Heart left ventricle (tissue), 16 donors: ENCODE measurements at regions not wholly inside any gene's neighbourhood (a gene's known extent, or its start where the extent isn't known, plus 50 kb on each side); places are given as distances from the start of the nearest gene placed in this dataset.

ENCODE experiments used
- ATAC-seq, 4 donors: fragments of 200-7000 bp; cut with Tn5 transposase; one replicate each; pipeline ENCODE4 v1.9.1; 2020 to 2022; ENCODE audit warnings: moderate library complexity in 4 of 4, mild to moderate bottlenecking in 3 of 4, moderate number of reproducible peaks in 1 of 4
- DNase-seq, 5 donors: peaks; one replicate each; pipeline ENCODE4 v3.0.0-alpha.2; 2020
- H3K27ac ChIP-seq, 12 donors: fragments of 200-600 bp; sonication (generic) in 4 of 12; one replicate each; pipeline versions ENCODE4 v1.5.0 to v1.8.0; 2016 to 2022; ENCODE audit warnings: mild to moderate bottlenecking in 2 of 12
- H3K27me3 ChIP-seq, 9 donors: fragments of 200-600 bp; sonication (generic) in 2 of 9; one replicate each; pipeline versions ENCODE4 v1.5.1 to v1.8.0; 2016 to 2022; ENCODE audit warnings: mild to moderate bottlenecking in 3 of 9
- H3K36me3 ChIP-seq, 9 donors: fragments of 200-600 bp; sonication (generic) in 2 of 9; one replicate each; pipeline versions ENCODE4 v1.5.0 to v1.8.0; 2018 to 2022; ENCODE audit warnings: mild to moderate bottlenecking in 2 of 9
- H3K4me1 ChIP-seq, 12 donors: fragments of 200-600 bp; sonication (generic) in 4 of 12; one replicate each; pipeline versions ENCODE4 v1.5.0 to v1.8.0; 2016 to 2022; ENCODE audit warnings: mild to moderate bottlenecking in 3 of 12
- H3K4me3 ChIP-seq, 12 donors: fragments of 200-600 bp; sonication (generic) in 4 of 12; one replicate each; pipeline versions ENCODE4 v1.5.0 to v1.8.0; 2017 to 2022; ENCODE audit warnings: mild to moderate bottlenecking in 9 of 12, moderate library complexity in 4 of 12
- H3K9me3 ChIP-seq, 12 donors: fragments of 200-600 bp; sonication (generic) in 4 of 12; one replicate each; pipeline versions ENCODE4 v1.5.0 to v1.8.0; 2016 to 2022; ENCODE audit warnings: mild to moderate bottlenecking in 1 of 12
- POLR2A ChIP-seq, 2 donors: fragments of 450-650 bp; IDR thresholded peaks; one replicate each; pipeline ENCODE4 v1.6.1; 2017; ENCODE audit warnings: antibody characterized with exemption in 2 of 2, mild to moderate bottlenecking in 2 of 2, moderate library complexity in 2 of 2
- WGBS, 4 donors: extraction: QIAGEN DNeasy Blood & Tissue Kit in 2 of 4; methylation state at CpG; one replicate each; pipeline versions ENCODE4 v1.1.5 to v1.1.7; 2013 to 2018; 5-methylcytosine and 5-hydroxymethylcytosine counted together
- intact Hi-C, 10 donors: fragments of 100-400 bp; cut with DNase I; formaldehyde crosslinking; loops; one replicate each; pipeline versions ENCODE4 v1.11.1 to v1.14.2; 2022
- TF ChIP-seq, protein P1 (sequence below), 12 donors: fragments of 200-600 bp; sonication (generic) in 4 of 12; IDR thresholded peaks; one replicate each; pipeline versions ENCODE4 v1.5.0 to v1.8.0; 2018 to 2022; ENCODE audit warnings: antibody characterized with exemption in 12 of 12, mild to moderate bottlenecking in 5 of 12
- donor health status: ischemic (EF 13 %, LVEDD 7.1; RV severe dilation, severe dysfunction).
- donor health status: healthy with polysubstance abuse.
- donor health status: DM: no; HTN: yes; CAD: no.
- donor health status: DM: no; HTN: no; CAD: no.
- donor health status: ischemic (EF 25% LVEDD 6.9; RV normal size, moderate dysfunction).
- donor health status: ischemic (EF 25% LVEDD 5.7; RV mildly dilated, moderate dysfunction).
- donor health status: healthy.
- donor health status: DM: yes; HTN: yes; CAD: no.
- donor health status: ischemic (EF 35%, LVEDD 5.7; RV mildly dilated, moderate dysfunction).
- donor health status: nonischemic (EF 11% LVEDD 7.7; RV severe dilation, severe dysfunction).
- donor health status: DM: yes; HTN: yes; CAD: no.
- donor health status: PGD.
- donor health status: ischemic (EF 29% LVEDD 5.4; RV normal size, mild dysfunction).
- donor health status: nonischemic (EF 23%, LVEDD 6.1; RV moderate dilation, normal function).

DNA sequence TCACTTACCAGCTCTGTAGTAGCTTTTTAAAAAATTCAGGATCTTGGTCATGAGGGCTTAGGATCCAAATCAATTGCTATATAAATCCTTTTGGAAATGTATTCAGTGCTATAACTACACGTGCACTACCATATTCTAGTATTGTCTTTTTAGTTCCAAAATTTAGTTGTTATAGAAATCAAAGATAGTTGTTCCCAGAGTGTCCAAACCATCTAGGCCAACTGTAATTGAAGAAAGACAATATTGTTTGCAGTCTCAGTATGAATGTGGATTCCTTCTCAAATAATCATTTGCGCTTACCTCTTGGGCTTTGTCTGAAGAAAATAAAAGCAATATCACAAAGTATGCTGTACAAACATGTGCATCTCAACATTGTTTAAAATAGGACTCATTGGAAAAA, 184.1 kb upstream of the EDNRB start:
- no peak overlapping the region for H3K4me3 ChIP-seq
- peaks cover 0 to 4% (median 0%) of the 10 kb centered on the region in 12 donors for H3K4me1 ChIP-seq
- intact Hi-C loops = loop anchor here in 1 of 10 donors (10.0 kb wide), 1 partner anchor 188 kb away; the partner anchor contains the start of gene EDNRB
- H3K9me3 ChIP-seq = no peaks in the 10 kb centered on the region
- ATAC-seq (no peak), DNase-seq (no peak)
- 83 to 92% (median 89%) methylated on average over 2 of the region's 2 CpGs for WGBS, 4 donors
- no peaks in the 10 kb centered on the region for H3K27me3 ChIP-seq
- TF ChIP-seq, protein P1, sequence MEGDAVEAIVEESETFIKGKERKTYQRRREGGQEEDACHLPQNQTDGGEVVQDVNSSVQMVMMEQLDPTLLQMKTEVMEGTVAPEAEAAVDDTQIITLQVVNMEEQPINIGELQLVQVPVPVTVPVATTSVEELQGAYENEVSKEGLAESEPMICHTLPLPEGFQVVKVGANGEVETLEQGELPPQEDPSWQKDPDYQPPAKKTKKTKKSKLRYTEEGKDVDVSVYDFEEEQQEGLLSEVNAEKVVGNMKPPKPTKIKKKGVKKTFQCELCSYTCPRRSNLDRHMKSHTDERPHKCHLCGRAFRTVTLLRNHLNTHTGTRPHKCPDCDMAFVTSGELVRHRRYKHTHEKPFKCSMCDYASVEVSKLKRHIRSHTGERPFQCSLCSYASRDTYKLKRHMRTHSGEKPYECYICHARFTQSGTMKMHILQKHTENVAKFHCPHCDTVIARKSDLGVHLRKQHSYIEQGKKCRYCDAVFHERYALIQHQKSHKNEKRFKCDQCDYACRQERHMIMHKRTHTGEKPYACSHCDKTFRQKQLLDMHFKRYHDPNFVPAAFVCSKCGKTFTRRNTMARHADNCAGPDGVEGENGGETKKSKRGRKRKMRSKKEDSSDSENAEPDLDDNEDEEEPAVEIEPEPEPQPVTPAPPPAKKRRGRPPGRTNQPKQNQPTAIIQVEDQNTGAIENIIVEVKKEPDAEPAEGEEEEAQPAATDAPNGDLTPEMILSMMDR (IDR thresholded peaks at IDR 0.05) = no peak
- TF ChIP-seq POLR2A (IDR thresholded peaks at IDR 0.05) = no peak
- H3K27ac ChIP-seq = peak overlapping the region in 6 of 12 donors; percentile 11 to 75 (median 34)
- H3K36me3 ChIP-seq = no peaks in the 10 kb centered on the region

- ATAC-seq (peak; percentile 78 to 98 (median 94)), DNase-seq (peak in 4 of 5 donors; percentile 26 to 59 (median 52))
- intact Hi-C loops = loop anchor here in 1 of 10 donors (10.0 kb wide), 1 partner anchor 187 kb away; the partner anchor contains the start of gene EDNRB
- Histone ChIP-seq H3K27ac (peak overlapping the region in 7 of 12 donors; percentile 11 to 46 (median 13)), H3K4me3 (no peak overlapping the region), H3K36me3 (no peaks in the 10 kb centered on the region), H3K4me1 (peaks cover 0 to 4% (median 0%) of the 10 kb centered on the region in 12 donors), H3K27me3 (no peaks in the 10 kb centered on the region), H3K9me3 (no peaks in the 10 kb centered on the region)
- no peak for TF ChIP-seq POLR2A (IDR thresholded peaks at IDR 0.05)
- TF ChIP-seq, protein P1 (IDR thresholded peaks at IDR 0.05) = no peak
- WGBS, 4 donors = 70 to 82% (median 74%) methylated on average over 4 of the region's 4 CpGs
These were observed 183.6 kb upstream of the EDNRB start for GRCh38 chr13:78102121-78102677.

- Histone ChIP-seq H3K27me3 (no peaks in the 10 kb centered on the region), H3K36me3 (no peaks in the 10 kb centered on the region), H3K4me1 (peaks cover 0 to 4% (median 0%) of the 10 kb centered on the region in 12 donors), H3K27ac (no peak overlapping the region), H3K4me3 (no peak overlapping the region), H3K9me3 (no peaks in the 10 kb centered on the region)
- ATAC-seq = no peak
- DNase-seq = no peak
- 86 to 90% (median 88%) methylated on average over 4 of the region's 4 CpGs for WGBS, 4 donors
- intact Hi-C loops = loop anchor here in 1 of 10 donors (10.0 kb wide), 1 partner anchor 186 kb away; the partner anchor contains the start of gene EDNRB
- no peak for TF ChIP-seq POLR2A (IDR thresholded peaks at IDR 0.05)
- TF ChIP-seq, protein P1 (IDR thresholded peaks at IDR 0.05) = no peak
These were observed 181.9 kb upstream of the EDNRB start for GRCh38 chr13:78100486-78100885.

DNA sequence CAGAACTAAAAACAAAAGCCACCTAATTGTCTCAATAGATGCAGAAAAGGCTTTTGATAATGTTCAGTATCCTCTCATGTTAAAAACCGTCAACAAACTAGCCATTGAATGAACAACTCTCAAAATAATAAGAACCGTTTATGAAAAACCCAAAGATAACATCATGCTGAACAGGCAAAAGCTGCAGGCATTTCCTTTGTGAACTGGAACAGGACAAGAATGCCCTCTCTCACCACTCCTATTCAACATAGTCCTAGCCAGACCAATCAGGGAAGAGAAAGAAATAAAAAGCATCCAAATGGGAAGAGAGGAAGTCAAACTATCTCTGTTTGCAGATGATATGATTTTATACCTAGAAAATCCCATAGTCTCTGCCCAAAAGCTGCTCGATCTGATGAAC, 179.6 kb upstream of the EDNRB start:
- intact Hi-C loops = loop anchor here in 1 of 10 donors (10.0 kb wide), 1 partner anchor 83 kb away; no protein-coding TSS in a partner anchor
- WGBS, 4 donors = 52 to 61% (median 55%) methylated on average over 3 of the region's 3 CpGs
- no peak overlapping the region for H3K27ac ChIP-seq

More for the DNA sequence above, 179.6 kb upstream of the EDNRB start:
- no peak for DNase-seq
- TF ChIP-seq, protein P1 (IDR thresholded peaks at IDR 0.05) = no peak
- TF ChIP-seq POLR2A (IDR thresholded peaks at IDR 0.05) = no peak
- no peak overlapping the region for H3K4me3 ChIP-seq
- no peaks in the 10 kb centered on the region for H3K36me3 ChIP-seq
- no peak for ATAC-seq
- no peaks in the 10 kb centered on the region for H3K27me3 ChIP-seq
- peaks cover 0 to 4% (median 0%) of the 10 kb centered on the region in 12 donors for H3K4me1 ChIP-seq
- H3K9me3 ChIP-seq = no peaks in the 10 kb centered on the region
